T-helper 17 cell (primary cell): ENCODE measurements at regions not wholly inside any gene's neighbourhood (a gene's known extent, or its start where the extent isn't known, plus 50 kb on each side); places are given as distances from the start of the nearest gene placed in this dataset.

Experiments used
- ATAC-seq: fragments of 150-1000 bp; cut with Tn5 transposase; 2 replicates; pipeline ENCODE4 v1.10.0; 2021; ENCODE audit warnings: mild to moderate bottlenecking, moderate library complexity
- DNase-seq, 3 donors: peaks; one replicate each; pipeline versions ENCODE4 v3.0.0 to v3.0.0-alpha.2; 2020 to 2021
- H3K9me3 ChIP-seq: one replicate; pipeline ENCODE4 v1.7.0; 2013; ENCODE audit warnings: low read length, mild to moderate bottlenecking; ENCODE audit not compliant: control insufficient read depth, poor library complexity, severe bottlenecking
- H3K27ac Mint-ChIP-seq: one replicate; pipeline ENCODE4 v1.8.0; 2022; ENCODE audit warnings: mild to moderate bottlenecking, moderate library complexity, mixed read lengths
- H3K27me3 Mint-ChIP-seq: one replicate; pipeline ENCODE4 v1.8.0; 2022; ENCODE audit warnings: mixed read lengths
- H3K36me3 Mint-ChIP-seq: one replicate; pipeline ENCODE4 v1.8.0; 2022; ENCODE audit warnings: low read depth, mixed read lengths
- H3K4me1 Mint-ChIP-seq: one replicate; pipeline ENCODE4 v1.8.0; 2022; ENCODE audit warnings: mild to moderate bottlenecking, mixed read lengths
- H3K4me3 Mint-ChIP-seq: one replicate; pipeline ENCODE4 v1.8.0; 2022; ENCODE audit warnings: mild to moderate bottlenecking, moderate library complexity, mixed read lengths

- Mint-ChIP-seq H3K27me3 (no peaks in the 10 kb centered on the region), H3K4me3 (no peak overlapping the region), H3K36me3 (no peaks in the 10 kb centered on the region), H3K4me1 (no peaks in the 10 kb centered on the region), H3K27ac (no peak overlapping the region)
- no peak for DNase-seq
- no peaks in the 10 kb centered on the region for H3K9me3 ChIP-seq
- ATAC-seq = no peak
Measured at GRCh38 chr9:80540387-80540786, 968.6 kb downstream of the TLE4 start.

- no peaks in the 10 kb centered on the region for H3K9me3 ChIP-seq
- H3K27me3 Mint-ChIP-seq = no peaks in the 10 kb centered on the region
- H3K4me1 Mint-ChIP-seq = no peaks in the 10 kb centered on the region
- H3K4me3 Mint-ChIP-seq = no peak overlapping the region
- DNase-seq = no peak
- no peak overlapping the region for H3K27ac Mint-ChIP-seq
- H3K36me3 Mint-ChIP-seq = no peaks in the 10 kb centered on the region
- ATAC-seq = no peak
Measured at GRCh38 chr9:80538976-80539375, 967.2 kb downstream of the TLE4 start.

GRCh38 chr9:80522465-80522864 lies 950.7 kb downstream of the TLE4 start:
- DNase-seq = no peak
- Mint-ChIP-seq H3K27me3 (no peaks in the 10 kb centered on the region), H3K4me1 (no peaks in the 10 kb centered on the region), H3K27ac (no peak overlapping the region), H3K4me3 (no peak overlapping the region), H3K36me3 (no peaks in the 10 kb centered on the region)
- no peak for ATAC-seq
- H3K9me3 ChIP-seq = no peaks in the 10 kb centered on the region

- ATAC-seq = no peak
- DNase-seq = no peak
- H3K4me3 Mint-ChIP-seq = no peak overlapping the region
- no peaks in the 10 kb centered on the region for H3K27me3 Mint-ChIP-seq
- no peaks in the 10 kb centered on the region for H3K36me3 Mint-ChIP-seq
- no peaks in the 10 kb centered on the region for H3K9me3 ChIP-seq
- H3K27ac Mint-ChIP-seq = no peak overlapping the region
- no peaks in the 10 kb centered on the region for H3K4me1 Mint-ChIP-seq
Measured at GRCh38 chr9:80521151-80521550, 949.4 kb downstream of the TLE4 start.

- Mint-ChIP-seq H3K4me3 (no peak overlapping the region), H3K27ac (no peak overlapping the region), H3K27me3 (no peaks in the 10 kb centered on the region), H3K4me1 (no peaks in the 10 kb centered on the region), H3K36me3 (no peaks in the 10 kb centered on the region)
- H3K9me3 ChIP-seq = no peaks in the 10 kb centered on the region
- no peak for ATAC-seq
- no peak for DNase-seq
Measured at GRCh38 chr9:80520231-80520630, 948.5 kb downstream of the TLE4 start.

- Mint-ChIP-seq H3K4me3 (no peak overlapping the region), H3K27ac (no peak overlapping the region), H3K27me3 (no peaks in the 10 kb centered on the region), H3K4me1 (no peaks in the 10 kb centered on the region), H3K36me3 (no peaks in the 10 kb centered on the region)
- no peaks in the 10 kb centered on the region for H3K9me3 ChIP-seq
- DNase-seq (no peak), ATAC-seq (no peak)
Measured at GRCh38 chr9:80518441-80518840, 946.7 kb downstream of the TLE4 start.

- H3K27ac Mint-ChIP-seq = no peak overlapping the region
- no peaks in the 10 kb centered on the region for H3K36me3 Mint-ChIP-seq
- H3K27me3 Mint-ChIP-seq = no peaks in the 10 kb centered on the region
- H3K4me3 Mint-ChIP-seq = no peak overlapping the region
- H3K4me1 Mint-ChIP-seq = no peaks in the 10 kb centered on the region
- ATAC-seq (no peak), DNase-seq (no peak)
- H3K9me3 ChIP-seq = no peaks in the 10 kb centered on the region
Measured at GRCh38 chr9:80516679-80517078, 944.9 kb downstream of the TLE4 start.

GRCh38 chr9:80509358-80509757 lies 937.6 kb downstream of the TLE4 start:
- no peaks in the 10 kb centered on the region for H3K36me3 Mint-ChIP-seq
- DNase-seq (no peak), ATAC-seq (no peak)
- H3K27me3 Mint-ChIP-seq = no peaks in the 10 kb centered on the region
- no peaks in the 10 kb centered on the region for H3K9me3 ChIP-seq
- no peak overlapping the region for H3K27ac Mint-ChIP-seq
- no peak overlapping the region for H3K4me3 Mint-ChIP-seq
- no peaks in the 10 kb centered on the region for H3K4me1 Mint-ChIP-seq

GRCh38 chr9:80507611-80508010 lies 935.8 kb downstream of the TLE4 start:
- no peak overlapping the region for H3K27ac Mint-ChIP-seq
- no peaks in the 10 kb centered on the region for H3K36me3 Mint-ChIP-seq
- DNase-seq = no peak
- no peak for ATAC-seq
- no peaks in the 10 kb centered on the region for H3K27me3 Mint-ChIP-seq
- H3K4me1 Mint-ChIP-seq = no peaks in the 10 kb centered on the region
- H3K9me3 ChIP-seq = no peaks in the 10 kb centered on the region
- H3K4me3 Mint-ChIP-seq = no peak overlapping the region

- H3K9me3 ChIP-seq = no peaks in the 10 kb centered on the region
- no peaks in the 10 kb centered on the region for H3K36me3 Mint-ChIP-seq
- H3K27ac Mint-ChIP-seq = no peak overlapping the region
- DNase-seq (no peak), ATAC-seq (no peak)
- no peaks in the 10 kb centered on the region for H3K27me3 Mint-ChIP-seq
- H3K4me1 Mint-ChIP-seq = no peaks in the 10 kb centered on the region
- H3K4me3 Mint-ChIP-seq = no peak overlapping the region
Measured at GRCh38 chr9:80504601-80505230, 933.0 kb downstream of the TLE4 start.

- no peaks in the 10 kb centered on the region for H3K36me3 Mint-ChIP-seq
- no peak overlapping the region for H3K4me3 Mint-ChIP-seq
- H3K27ac Mint-ChIP-seq = no peak overlapping the region
- DNase-seq (no peak), ATAC-seq (no peak)
- no peaks in the 10 kb centered on the region for H3K27me3 Mint-ChIP-seq
- H3K4me1 Mint-ChIP-seq = no peaks in the 10 kb centered on the region
- H3K9me3 ChIP-seq = no peaks in the 10 kb centered on the region
Measured at GRCh38 chr9:80503671-80504281, 932.0 kb downstream of the TLE4 start.

- Mint-ChIP-seq H3K36me3 (no peaks in the 10 kb centered on the region), H3K4me3 (no peak overlapping the region), H3K4me1 (no peaks in the 10 kb centered on the region), H3K27ac (no peak overlapping the region), H3K27me3 (no peaks in the 10 kb centered on the region)
- ATAC-seq (no peak), DNase-seq (no peak)
- no peaks in the 10 kb centered on the region for H3K9me3 ChIP-seq
Measured at GRCh38 chr9:80502306-80502705, 930.5 kb downstream of the TLE4 start.

- no peak for ATAC-seq
- H3K27ac Mint-ChIP-seq = no peak overlapping the region
- H3K27me3 Mint-ChIP-seq = no peaks in the 10 kb centered on the region
- no peaks in the 10 kb centered on the region for H3K4me1 Mint-ChIP-seq
- no peaks in the 10 kb centered on the region for H3K36me3 Mint-ChIP-seq
- H3K4me3 Mint-ChIP-seq = no peak overlapping the region
- no peaks in the 10 kb centered on the region for H3K9me3 ChIP-seq
- no peak for DNase-seq
Measured at GRCh38 chr9:80501635-80502034, 929.9 kb downstream of the TLE4 start.

- no peaks in the 10 kb centered on the region for H3K9me3 ChIP-seq
- no peaks in the 10 kb centered on the region for H3K36me3 Mint-ChIP-seq
- no peaks in the 10 kb centered on the region for H3K4me1 Mint-ChIP-seq
- DNase-seq (no peak), ATAC-seq (no peak)
- H3K4me3 Mint-ChIP-seq = no peak overlapping the region
- H3K27me3 Mint-ChIP-seq = no peaks in the 10 kb centered on the region
- no peak overlapping the region for H3K27ac Mint-ChIP-seq
Measured at GRCh38 chr9:80500300-80500699, 928.5 kb downstream of the TLE4 start.
